ENCODE measurements at regions not wholly inside any gene's neighbourhood (a gene's known extent, or its start where the extent isn't known, plus 50 kb on each side); places are given as distances from the start of the nearest gene placed in this dataset.
"Not testable (repeated sequence)": the region's sequence is repeated elsewhere in the genome, so short reads cannot be mapped to it uniquely, and the experiment has no call there.

- intact Hi-C loops (cut with micrococcal nuclease) = no loop called here
- ChIA-PET POLR2A (no interaction called here), CTCF (no interaction called here)
- Mint-ChIP-seq H3K27ac (no peak overlapping the region), H3K4me1 (ENCODE audit: low read depth) (no peaks in the 10 kb centered on the region), H3K27me3 (peaks cover 2% of the 10 kb centered on the region), H3K36me3 (no peaks in the 10 kb centered on the region), H3K9me3 (no peaks in the 10 kb centered on the region), H3K4me3 (no peak overlapping the region)
- DNase-seq = no peak
Measured at GRCh38 chr14:57150449-57150848, 118.3 kb downstream of the EXOC5 start.

GRCh38 chr14:57139173-57139572 lies 129.5 kb downstream of the EXOC5 start:
- Mint-ChIP-seq H3K27ac (no peak overlapping the region), H3K27me3 (peaks cover 5% of the 10 kb centered on the region), H3K36me3 (no peaks in the 10 kb centered on the region), H3K9me3 (peaks cover 3% of the 10 kb centered on the region), H3K4me3 (no peak overlapping the region), H3K4me1 (ENCODE audit: low read depth) (no peaks in the 10 kb centered on the region)
- intact Hi-C loops (cut with micrococcal nuclease) = no loop called here
- no peak for DNase-seq
- POLR2A ChIA-PET = no interaction called here
- CTCF ChIA-PET = no interaction called here

GRCh38 chr14:57136669-57137328 lies 131.9 kb downstream of the EXOC5 start:
- no peak for DNase-seq
- Mint-ChIP-seq H3K27ac (no peak overlapping the region), H3K9me3 (peaks cover 3% of the 10 kb centered on the region), H3K27me3 (peaks cover 3% of the 10 kb centered on the region), H3K4me1 (ENCODE audit: low read depth) (no peaks in the 10 kb centered on the region), H3K36me3 (no peaks in the 10 kb centered on the region), H3K4me3 (no peak overlapping the region)
- intact Hi-C loops (cut with micrococcal nuclease) = no loop called here
- ChIA-PET POLR2A (no interaction called here), CTCF (no interaction called here)

- POLR2A ChIA-PET; intact Hi-C loops (cut with micrococcal nuclease): not testable (repeated sequence)
Measured at GRCh38 chr14:57127809-57128208, 140.9 kb downstream of the EXOC5 start.

GRCh38 chr14:57122129-57122528 lies 146.6 kb downstream of the EXOC5 start:
- Mint-ChIP-seq H3K27me3 (peaks cover 12% of the 10 kb centered on the region), H3K27ac (no peak overlapping the region), H3K9me3 (no peaks in the 10 kb centered on the region), H3K4me3 (no peak overlapping the region), H3K36me3 (no peaks in the 10 kb centered on the region), H3K4me1 (ENCODE audit: low read depth) (no peaks in the 10 kb centered on the region)
- ChIA-PET CTCF (no interaction called here), POLR2A (no interaction called here)
- intact Hi-C loops (cut with micrococcal nuclease) = no loop called here
- no peak for DNase-seq

More at GRCh38 chr14:57127809-57128208, 140.9 kb downstream of the EXOC5 start:
- H3K36me3 Mint-ChIP-seq; H3K4me1 Mint-ChIP-seq (ENCODE audit: low read depth); H3K27me3 Mint-ChIP-seq; CTCF ChIA-PET; H3K27ac Mint-ChIP-seq; H3K4me3 Mint-ChIP-seq; DNase-seq; H3K9me3 Mint-ChIP-seq: not testable (repeated sequence)

- Mint-ChIP-seq H3K27me3 (peaks cover 12% of the 10 kb centered on the region), H3K9me3 (peaks cover 12% of the 10 kb centered on the region)
- H3K27ac Mint-ChIP-seq; H3K4me1 Mint-ChIP-seq (ENCODE audit: low read depth); POLR2A ChIA-PET; intact Hi-C loops (cut with micrococcal nuclease); H3K36me3 Mint-ChIP-seq; H3K4me3 Mint-ChIP-seq; CTCF ChIA-PET; DNase-seq: not testable (repeated sequence)
Measured at GRCh38 chr14:57112072-57112807, 156.5 kb downstream of the EXOC5 start.

- DNase-seq; H3K4me3 Mint-ChIP-seq; intact Hi-C loops (cut with micrococcal nuclease); H3K4me1 Mint-ChIP-seq (ENCODE audit: low read depth); H3K36me3 Mint-ChIP-seq; H3K27ac Mint-ChIP-seq; CTCF ChIA-PET; POLR2A ChIA-PET: not testable (repeated sequence)
- peaks cover 16% of the 10 kb centered on the region for H3K27me3 Mint-ChIP-seq
- peaks cover 12% of the 10 kb centered on the region for H3K9me3 Mint-ChIP-seq
Measured at GRCh38 chr14:57110411-57110810, 158.3 kb downstream of the EXOC5 start.

GRCh38 chr14:57091030-57091608 lies 177.6 kb downstream of the EXOC5 start:
- CTCF ChIA-PET = no interaction called here
- no peak overlapping the region for H3K27ac Mint-ChIP-seq
- no peak overlapping the region for H3K4me3 Mint-ChIP-seq
- H3K27me3 Mint-ChIP-seq = peaks cover 7% of the 10 kb centered on the region
- H3K9me3 Mint-ChIP-seq = peaks cover 10% of the 10 kb centered on the region
- no peaks in the 10 kb centered on the region for H3K4me1 Mint-ChIP-seq (ENCODE audit: low read depth)
- no peaks in the 10 kb centered on the region for H3K36me3 Mint-ChIP-seq
- POLR2A ChIA-PET = no interaction called here
- no peak for DNase-seq
- intact Hi-C loops (cut with micrococcal nuclease) = no loop called here

GRCh38 chr14:57089901-57090300 lies 178.8 kb downstream of the EXOC5 start:
- DNase-seq = no peak
- H3K27me3 Mint-ChIP-seq = peaks cover 7% of the 10 kb centered on the region
- H3K9me3 Mint-ChIP-seq = peaks cover 4% of the 10 kb centered on the region
- H3K36me3 Mint-ChIP-seq = no peaks in the 10 kb centered on the region
- H3K27ac Mint-ChIP-seq = no peak overlapping the region
- ChIA-PET CTCF (no interaction called here), POLR2A (no interaction called here)
- no peaks in the 10 kb centered on the region for H3K4me1 Mint-ChIP-seq (ENCODE audit: low read depth)
- no peak overlapping the region for H3K4me3 Mint-ChIP-seq
- intact Hi-C loops (cut with micrococcal nuclease) = no loop called here

- Mint-ChIP-seq H3K36me3 (no peaks in the 10 kb centered on the region), H3K4me1 (ENCODE audit: low read depth) (no peaks in the 10 kb centered on the region), H3K27me3 (peaks cover 11% of the 10 kb centered on the region), H3K9me3 (no peaks in the 10 kb centered on the region), H3K27ac (no peak overlapping the region), H3K4me3 (no peak overlapping the region)
- no peak for DNase-seq
- POLR2A ChIA-PET = no interaction called here
- CTCF ChIA-PET = no interaction called here
- intact Hi-C loops (cut with micrococcal nuclease) = no loop called here
Measured at GRCh38 chr14:57087841-57088240, 180.9 kb downstream of the EXOC5 start.

- no peak for DNase-seq
- POLR2A ChIA-PET = no interaction called here
- Mint-ChIP-seq H3K4me3 (no peak overlapping the region), H3K27ac (no peak overlapping the region), H3K27me3 (peaks cover 12% of the 10 kb centered on the region), H3K9me3 (no peaks in the 10 kb centered on the region), H3K36me3 (no peaks in the 10 kb centered on the region), H3K4me1 (ENCODE audit: low read depth) (no peaks in the 10 kb centered on the region)
- CTCF ChIA-PET = no interaction called here
- intact Hi-C loops (cut with micrococcal nuclease) = no loop called here
Measured at GRCh38 chr14:57086271-57087162, 182.2 kb downstream of the EXOC5 start.

GRCh38 chr14:57085801-57086200 lies 182.9 kb downstream of the EXOC5 start:
- POLR2A ChIA-PET = no interaction called here
- CTCF ChIA-PET = no interaction called here
- no peak overlapping the region for H3K4me3 Mint-ChIP-seq
- no peak for DNase-seq
- H3K36me3 Mint-ChIP-seq = no peaks in the 10 kb centered on the region
- peaks cover 12% of the 10 kb centered on the region for H3K27me3 Mint-ChIP-seq
- intact Hi-C loops (cut with micrococcal nuclease) = no loop called here
- H3K9me3 Mint-ChIP-seq = no peaks in the 10 kb centered on the region
- no peak overlapping the region for H3K27ac Mint-ChIP-seq
- H3K4me1 Mint-ChIP-seq (ENCODE audit: low read depth) = no peaks in the 10 kb centered on the region

Measured in activated CD4-positive, alpha-beta memory T cell treated with anti-CD3 and anti-CD28 coated beads for 36 hours (primary cell).